ENCODE measurements at regions not wholly inside any gene's neighbourhood (a gene's known extent, or its start where the extent isn't known, plus 50 kb on each side); places are given as distances from the start of the nearest gene placed in this dataset.
A peak's percentile ranks its signal among the peaks of the same experiment; 100 is the strongest.

GRCh38 chr19:32022044-32022640, 323.3 kb upstream of the ZNF507 start:
- TF ChIP-seq CTCF (IDR thresholded peaks at IDR 0.05; ENCODE audit: unreplicated experiment), result no peak
- Mint-ChIP-seq H3K4me1 (ENCODE audit: unreplicated experiment) (peaks cover 16% of the 10 kb centered on the region), H3K36me3 (ENCODE audit: low read depth, unreplicated experiment) (peaks cover 10% of the 10 kb centered on the region), H3K27me3 (ENCODE audit: unreplicated experiment) (peaks cover 9% of the 10 kb centered on the region), H3K27ac (ENCODE audit: unreplicated experiment) (no peak overlapping the region), H3K9me3 (ENCODE audit: unreplicated experiment) (peaks cover 6% of the 10 kb centered on the region), H3K4me3 (ENCODE audit: unreplicated experiment) (no peak overlapping the region)
- no peak for DNase-seq (ENCODE audit: low spot score)

GRCh38 chr19:32022731-32023563, 322.5 kb upstream of the ZNF507 start:
- no peak overlapping the region for H3K27ac Mint-ChIP-seq (ENCODE audit: unreplicated experiment)
- TF ChIP-seq CTCF (IDR thresholded peaks at IDR 0.05; ENCODE audit: unreplicated experiment), result no peak
- peaks cover 6% of the 10 kb centered on the region for H3K9me3 Mint-ChIP-seq (ENCODE audit: unreplicated experiment)
- no peak for DNase-seq (ENCODE audit: low spot score)
- peaks cover 6% of the 10 kb centered on the region for H3K27me3 Mint-ChIP-seq (ENCODE audit: unreplicated experiment)
- H3K4me3 Mint-ChIP-seq (ENCODE audit: unreplicated experiment), result no peak overlapping the region
- H3K4me1 Mint-ChIP-seq (ENCODE audit: unreplicated experiment), result peaks cover 14% of the 10 kb centered on the region
- peaks cover 10% of the 10 kb centered on the region for H3K36me3 Mint-ChIP-seq (ENCODE audit: low read depth, unreplicated experiment)

GRCh38 chr19:32023564-32023832, 321.9 kb upstream of the ZNF507 start:
- Mint-ChIP-seq H3K36me3 (ENCODE audit: low read depth, unreplicated experiment) (peaks cover 10% of the 10 kb centered on the region), H3K27ac (ENCODE audit: unreplicated experiment) (no peak overlapping the region), H3K9me3 (ENCODE audit: unreplicated experiment) (peaks cover 6% of the 10 kb centered on the region), H3K4me1 (ENCODE audit: unreplicated experiment) (peaks cover 14% of the 10 kb centered on the region), H3K27me3 (ENCODE audit: unreplicated experiment) (peaks cover 6% of the 10 kb centered on the region), H3K4me3 (ENCODE audit: unreplicated experiment) (no peak overlapping the region)
- TF ChIP-seq CTCF (IDR thresholded peaks at IDR 0.05; ENCODE audit: unreplicated experiment), result no peak
- peak; percentile 12 for DNase-seq (ENCODE audit: low spot score)

- Mint-ChIP-seq H3K27me3 (ENCODE audit: unreplicated experiment) (peaks cover 3% of the 10 kb centered on the region), H3K27ac (ENCODE audit: unreplicated experiment) (no peak overlapping the region), H3K9me3 (ENCODE audit: unreplicated experiment) (no peaks in the 10 kb centered on the region), H3K4me3 (ENCODE audit: unreplicated experiment) (no peak overlapping the region), H3K4me1 (ENCODE audit: unreplicated experiment) (peaks cover 3% of the 10 kb centered on the region), H3K36me3 (ENCODE audit: low read depth, unreplicated experiment) (peaks cover 5% of the 10 kb centered on the region)
- no peak for DNase-seq (ENCODE audit: low spot score)
- no peak for TF ChIP-seq CTCF (IDR thresholded peaks at IDR 0.05; ENCODE audit: unreplicated experiment)
Measured at GRCh38 chr19:32029235-32029634, 316.2 kb upstream of the ZNF507 start.

GRCh38 chr19:32032561-32032960, 312.8 kb upstream of the ZNF507 start:
- Mint-ChIP-seq H3K27me3 (ENCODE audit: unreplicated experiment) (no peaks in the 10 kb centered on the region), H3K4me3 (ENCODE audit: unreplicated experiment) (no peak overlapping the region), H3K36me3 (ENCODE audit: low read depth, unreplicated experiment) (no peaks in the 10 kb centered on the region), H3K4me1 (ENCODE audit: unreplicated experiment) (peaks cover 6% of the 10 kb centered on the region), H3K27ac (ENCODE audit: unreplicated experiment) (no peak overlapping the region), H3K9me3 (ENCODE audit: unreplicated experiment) (no peaks in the 10 kb centered on the region)
- no peak for TF ChIP-seq CTCF (IDR thresholded peaks at IDR 0.05; ENCODE audit: unreplicated experiment)
- no peak for DNase-seq (ENCODE audit: low spot score)

Data from endothelial cell (in vitro differentiated cells).